Stomach (tissue), 8 donors: ENCODE measurements at regions not wholly inside any gene's neighbourhood (a gene's known extent, or its start where the extent isn't known, plus 50 kb on each side); places are given as distances from the start of the nearest gene placed in this dataset.

Experiments
- DNase-seq, 2 donors: peaks; one replicate each; pipeline versions ENCODE4 v3.0.0 to v3.0.0-alpha.2; 2013 to 2019
- H3K27ac ChIP-seq, 5 donors: fragments of 200-600 bp in 4 of 5; sonication (generic) in 4 of 5; one replicate each; pipeline ENCODE4 v1.5.1; 2013 to 2019; ENCODE audit warnings: mild to moderate bottlenecking in 1 of 5, moderate library complexity in 1 of 5
- H3K27me3 ChIP-seq, 3 donors: fragments of 200-600 bp; sonication (generic); one replicate each; pipeline ENCODE4 v1.5.1; 2017 to 2019; ENCODE audit warnings: mixed run types in 1 of 3
- H3K36me3 ChIP-seq, 4 donors: fragments of 200-600 bp; sonication (generic); 1 replicate in 3 of 4; 2 replicates in 1 of 4; pipeline ENCODE4 v1.5.1; 2016 to 2019
- H3K4me1 ChIP-seq, 4 donors: fragments of 200-600 bp; sonication (generic); one replicate each; pipeline ENCODE4 v1.5.1; 2016 to 2019
- H3K4me3 ChIP-seq, 4 donors: fragments of 200-600 bp; sonication (generic) in 3 of 4; one replicate each; pipeline ENCODE4 v1.5.1; 2016 to 2019; ENCODE audit warnings: mild to moderate bottlenecking in 1 of 4
- H3K9me3 ChIP-seq, 4 donors: fragments of 200-600 bp; sonication (generic); one replicate each; pipeline ENCODE4 v1.5.1; 2016 to 2019
- CTCF ChIP-seq, 7 experiments: fragments of 450-650 bp in 4 of 7; fragments of 200-600 bp in 3 of 7; sonication (generic) in 3 of 7; IDR thresholded peaks; one replicate each; pipeline ENCODE4 v1.5.1; 2016 to 2019; ENCODE audit warnings: antibody characterized with exemption in 7 of 7, control low read depth in 2 of 7, mild to moderate bottlenecking in 1 of 7
- EP300 ChIP-seq: sonication (generic); formaldehyde crosslinking; IDR thresholded peaks from one replicate; pipeline ENCODE4 v1.6.1; 2017; ENCODE audit warnings: antibody characterized with exemption
- POLR2A ChIP-seq, 4 donors: fragments of 450-650 bp; IDR thresholded peaks; one replicate each; pipeline ENCODE4 v1.6.1; 2016; ENCODE audit warnings: antibody characterized with exemption in 4 of 4, control low read depth in 2 of 4, mild to moderate bottlenecking in 1 of 4, moderate library complexity in 1 of 4
- POLR2AphosphoS5 ChIP-seq, 3 donors: sonication (generic); formaldehyde crosslinking; IDR thresholded peaks; one replicate each; pipeline ENCODE4 v1.6.1; 2016; ENCODE audit warnings: antibody characterized with exemption in 3 of 3
- WGBS, 5 donors: extraction: QIAGEN DNeasy Blood & Tissue Kit in 3 of 5; methylation state at CpG; one replicate each; pipeline versions ENCODE4 v1.1.5 to v1.1.7; 2013 to 2018; 5-methylcytosine and 5-hydroxymethylcytosine counted together
- intact Hi-C: fragments of 100-400 bp; cut with DNase I; formaldehyde crosslinking; loops from one replicate; pipeline ENCODE4 v1.15.1; 2023; ENCODE audit warnings: low total_unique reads
- donor health status: healthy with polysubstance abuse.
- donor health status: Bipolar disorder and iron deficiency.
- donor health status: healthy.

- DNase-seq, result no peak
- peaks cover 0 to 32% (median 0%) of the 10 kb centered on the region in 3 donors for H3K27me3 ChIP-seq
- intact Hi-C loops, result no loop called here
- H3K4me1 ChIP-seq, result peaks cover 0 to 10% (median 3%) of the 10 kb centered on the region in 4 donors
- no peaks in the 10 kb centered on the region for H3K36me3 ChIP-seq
- TF ChIP-seq POLR2A (IDR thresholded peaks at IDR 0.05), result no peak
- 52 to 72% (median 66%) methylated on average over 7 to 8 of the region's 8 CpGs for WGBS, 5 donors
- no peak overlapping the region for H3K4me3 ChIP-seq
- no peaks in the 10 kb centered on the region for H3K9me3 ChIP-seq
- H3K27ac ChIP-seq, result no peak overlapping the region
These were observed 87.9 kb downstream of the MATN1 start for GRCh38 chr1:30635391-30635975.

GRCh38 chr1:30634507-30634906, 88.9 kb downstream of the MATN1 start:
- Histone ChIP-seq H3K4me1 (peaks cover 0 to 10% (median 3%) of the 10 kb centered on the region in 4 donors), H3K36me3 (no peaks in the 10 kb centered on the region), H3K27ac (no peak overlapping the region), H3K9me3 (no peaks in the 10 kb centered on the region), H3K4me3 (no peak overlapping the region), H3K27me3 (peaks cover 0 to 34% (median 0%) of the 10 kb centered on the region in 3 donors)
- DNase-seq, result no peak
- intact Hi-C loops, result no loop called here
- WGBS, 5 donors, result 84 to 92% (median 90%) methylated on average over 5 of the region's 5 CpGs
- TF ChIP-seq EP300 (no peak), POLR2AphosphoS5 (IDR thresholded peaks at IDR 0.05) (no peak), POLR2A (IDR thresholded peaks at IDR 0.05) (no peak), CTCF (IDR thresholded peaks at IDR 0.05) (no peak)

- Histone ChIP-seq H3K9me3 (no peaks in the 10 kb centered on the region), H3K27ac (no peak overlapping the region), H3K4me1 (peaks cover 0 to 10% (median 3%) of the 10 kb centered on the region in 4 donors), H3K27me3 (peaks cover 0 to 43% (median 0%) of the 10 kb centered on the region in 3 donors), H3K4me3 (no peak overlapping the region), H3K36me3 (no peaks in the 10 kb centered on the region)
- TF ChIP-seq POLR2A (IDR thresholded peaks at IDR 0.05) (no peak), CTCF (IDR thresholded peaks at IDR 0.05) (no peak), POLR2AphosphoS5 (IDR thresholded peaks at IDR 0.05) (no peak), EP300 (no peak)
- whole genome bisulfite sequencing, 5 donors, result 88 to 92% (median 90%) methylated on average over 4 of the region's 4 CpGs
- intact Hi-C loops, result no loop called here
- no peak for DNase-seq
These were observed 90.1 kb downstream of the MATN1 start for GRCh38 chr1:30633294-30633693.

- H3K4me3 ChIP-seq, result no peak overlapping the region
- H3K27ac ChIP-seq, result no peak overlapping the region
- H3K9me3 ChIP-seq, result peaks cover 0 to 7% (median 3%) of the 10 kb centered on the region in 4 donors
- no peaks in the 10 kb centered on the region for H3K36me3 ChIP-seq
- DNase-seq, result no peak
- intact Hi-C loops, result no loop called here
- peaks cover 0 to 6% (median 3%) of the 10 kb centered on the region in 4 donors for H3K4me1 ChIP-seq
- WGBS, 5 donors, result 73 to 80% (median 79%) methylated on average over 7 of the region's 7 CpGs
- peaks cover 0 to 51% (median 0%) of the 10 kb centered on the region in 3 donors for H3K27me3 ChIP-seq
- TF ChIP-seq POLR2AphosphoS5 (IDR thresholded peaks at IDR 0.05), result no peak
- no peak for TF ChIP-seq EP300
- TF ChIP-seq CTCF (IDR thresholded peaks at IDR 0.05), result no peak
- TF ChIP-seq POLR2A (IDR thresholded peaks at IDR 0.05), result no peak
These were observed 90.9 kb downstream of the MATN1 start for GRCh38 chr1:30632481-30632880.

- intact Hi-C loops, result no loop called here
- H3K4me3 ChIP-seq, result no peak overlapping the region
- peaks cover 6 to 15% (median 11%) of the 10 kb centered on the region in 4 donors for H3K9me3 ChIP-seq
- WGBS, 5 donors, result 88 to 97% (median 95%) methylated on average over 2 of the region's 2 CpGs
- no peak for DNase-seq
- no peaks in the 10 kb centered on the region for H3K36me3 ChIP-seq
- TF ChIP-seq POLR2AphosphoS5 (IDR thresholded peaks at IDR 0.05), result no peak
- no peak for TF ChIP-seq POLR2A (IDR thresholded peaks at IDR 0.05)
- no peak for TF ChIP-seq CTCF (IDR thresholded peaks at IDR 0.05)
- no peak for TF ChIP-seq EP300
- no peak overlapping the region for H3K27ac ChIP-seq
- H3K4me1 ChIP-seq, result no peaks in the 10 kb centered on the region
- H3K27me3 ChIP-seq, result peaks cover 0 to 55% (median 0%) of the 10 kb centered on the region in 3 donors
These were observed 91.7 kb downstream of the MATN1 start for GRCh38 chr1:30631700-30632099.
